GM06990 (cell line): ENCODE measurements at regions not wholly inside any gene's neighbourhood (a gene's known extent, or its start where the extent isn't known, plus 50 kb on each side); places are given as distances from the start of the nearest gene placed in this dataset.

Experiments
- DNase-seq: peaks from one replicate; pipeline ENCODE4 v3.0.0-alpha.2; 2011; ENCODE audit not compliant: insufficient read length; ENCODE audit errors: extremely low read depth
- H3K27me3 ChIP-seq: replicated peaks from 2 replicates; pipeline ENCODE4 v1.6.0; 2011; ENCODE audit warnings: low read length; ENCODE audit not compliant: control insufficient read depth, insufficient read depth
- H3K36me3 ChIP-seq: 2 replicates; pipeline ENCODE4 v1.5.1; 2011; ENCODE audit warnings: low read length; ENCODE audit not compliant: control insufficient read depth, insufficient read depth
- H3K4me3 ChIP-seq: replicated peaks from 2 replicates; pipeline ENCODE4 v1.5.1; 2011; ENCODE audit warnings: low read depth, mild to moderate bottlenecking, control low read depth, low read length
- TF ChIP-seq, protein P1 (sequence below): IDR thresholded peaks from 2 replicates; pipeline ENCODE4 v1.5.1; 2011; ENCODE audit warnings: low read length, control low read depth, mild to moderate bottlenecking, inconsistent platforms; ENCODE audit not compliant: insufficient read depth, poor library complexity, severe bottlenecking

DNA sequence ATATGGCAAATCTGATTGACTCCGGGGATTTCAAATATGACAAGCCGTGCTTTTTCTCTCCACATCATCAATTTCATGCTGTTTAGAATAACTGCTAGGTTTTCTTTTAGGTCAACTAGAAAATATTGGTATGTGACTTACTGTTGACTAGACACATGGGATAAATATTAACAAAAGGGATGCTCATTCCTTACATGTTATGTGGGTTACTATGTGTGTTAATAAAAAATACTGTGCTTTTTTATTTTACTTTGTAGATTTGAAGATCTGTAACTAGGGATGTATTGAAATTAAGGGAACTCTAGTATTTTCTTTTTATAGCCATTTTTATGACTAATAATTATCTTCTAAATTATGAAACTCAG lies 264.6 kb upstream of the COL8A1 start:
- H3K27me3 ChIP-seq: no peaks in the 10 kb centered on the region
- H3K36me3 ChIP-seq: no peaks in the 10 kb centered on the region
- TF ChIP-seq, protein P1, sequence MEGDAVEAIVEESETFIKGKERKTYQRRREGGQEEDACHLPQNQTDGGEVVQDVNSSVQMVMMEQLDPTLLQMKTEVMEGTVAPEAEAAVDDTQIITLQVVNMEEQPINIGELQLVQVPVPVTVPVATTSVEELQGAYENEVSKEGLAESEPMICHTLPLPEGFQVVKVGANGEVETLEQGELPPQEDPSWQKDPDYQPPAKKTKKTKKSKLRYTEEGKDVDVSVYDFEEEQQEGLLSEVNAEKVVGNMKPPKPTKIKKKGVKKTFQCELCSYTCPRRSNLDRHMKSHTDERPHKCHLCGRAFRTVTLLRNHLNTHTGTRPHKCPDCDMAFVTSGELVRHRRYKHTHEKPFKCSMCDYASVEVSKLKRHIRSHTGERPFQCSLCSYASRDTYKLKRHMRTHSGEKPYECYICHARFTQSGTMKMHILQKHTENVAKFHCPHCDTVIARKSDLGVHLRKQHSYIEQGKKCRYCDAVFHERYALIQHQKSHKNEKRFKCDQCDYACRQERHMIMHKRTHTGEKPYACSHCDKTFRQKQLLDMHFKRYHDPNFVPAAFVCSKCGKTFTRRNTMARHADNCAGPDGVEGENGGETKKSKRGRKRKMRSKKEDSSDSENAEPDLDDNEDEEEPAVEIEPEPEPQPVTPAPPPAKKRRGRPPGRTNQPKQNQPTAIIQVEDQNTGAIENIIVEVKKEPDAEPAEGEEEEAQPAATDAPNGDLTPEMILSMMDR: no peak
- no peak overlapping the region for H3K4me3 ChIP-seq
- no peak for DNase-seq

DNA sequence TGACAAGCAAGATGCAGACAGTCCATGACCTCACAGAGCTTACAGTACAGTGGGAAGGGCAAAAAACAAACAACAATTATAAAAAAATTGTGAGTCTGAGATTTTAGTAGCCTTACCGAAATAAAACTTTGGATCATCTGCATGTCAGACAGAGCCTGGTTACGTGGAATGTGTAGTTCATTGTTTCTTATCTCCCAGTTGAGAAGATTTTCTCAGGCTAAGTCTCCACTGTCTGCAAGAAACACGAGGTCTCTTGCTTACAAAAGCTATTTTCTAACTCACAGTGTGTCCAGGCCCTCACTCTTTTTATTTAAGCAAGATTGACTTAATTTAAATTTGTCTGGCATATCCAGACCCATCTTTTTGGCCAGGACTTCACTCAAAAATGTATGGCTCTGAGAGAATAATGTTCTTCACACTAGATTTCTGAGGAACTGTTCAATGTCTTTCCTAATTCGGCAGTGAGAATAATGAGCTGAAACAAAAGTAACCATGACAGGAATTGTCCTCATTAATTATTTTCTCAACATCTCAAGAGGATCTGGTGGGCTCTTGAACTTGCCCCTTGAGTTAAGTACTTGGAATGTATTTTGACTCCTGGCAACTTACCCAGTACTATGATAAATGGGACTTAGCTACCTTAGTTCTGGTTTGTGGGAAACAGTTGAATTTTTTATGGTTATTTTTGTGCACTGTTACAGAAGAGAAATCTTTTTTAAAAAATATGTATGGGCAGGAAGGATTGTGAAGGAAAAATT lies 265.1 kb upstream of the COL8A1 start:
- H3K4me3 ChIP-seq: no peak overlapping the region
- no peak for DNase-seq
- H3K27me3 ChIP-seq: no peaks in the 10 kb centered on the region
- no peaks in the 10 kb centered on the region for H3K36me3 ChIP-seq
- TF ChIP-seq, protein P1: no peak

DNA sequence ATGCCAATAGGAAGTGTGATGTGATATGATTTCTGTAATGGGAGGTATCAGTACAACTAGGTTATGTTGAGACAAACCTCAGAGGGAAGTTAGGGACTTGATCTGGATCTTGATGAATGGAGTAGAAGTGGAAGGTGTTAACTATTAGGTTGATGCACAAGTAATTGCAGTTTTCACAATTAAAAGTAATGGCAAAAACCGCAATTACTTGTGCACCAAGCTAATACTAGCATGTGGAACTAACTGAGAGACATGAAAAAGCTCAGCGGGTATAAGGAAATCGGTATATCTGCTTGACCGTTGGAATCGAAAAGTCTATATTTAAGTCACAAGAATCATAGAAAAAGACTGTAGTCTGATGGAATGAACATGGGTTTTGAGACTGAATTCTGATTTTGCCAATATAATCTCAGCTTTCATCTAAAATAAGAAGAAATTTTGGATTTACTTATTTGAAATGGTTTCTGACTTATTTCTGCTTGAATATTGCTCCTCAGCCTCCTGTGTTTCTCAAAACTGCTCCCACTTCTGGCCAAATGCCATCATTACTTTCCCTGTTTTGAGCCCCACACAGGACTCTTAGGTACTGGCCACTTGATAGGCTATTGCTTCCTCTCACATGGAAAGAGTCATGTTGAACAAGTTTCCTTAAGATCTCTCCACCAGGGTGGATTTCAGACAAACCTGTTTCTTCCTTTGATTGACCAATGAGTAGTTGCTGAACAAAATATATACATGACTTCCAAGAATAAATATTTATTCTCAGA lies 271.5 kb upstream of the COL8A1 start:
- TF ChIP-seq, protein P1: no peak
- Histone ChIP-seq H3K27me3 (no peaks in the 10 kb centered on the region), H3K36me3 (no peaks in the 10 kb centered on the region), H3K4me3 (no peak overlapping the region)
- no peak for DNase-seq

DNA sequence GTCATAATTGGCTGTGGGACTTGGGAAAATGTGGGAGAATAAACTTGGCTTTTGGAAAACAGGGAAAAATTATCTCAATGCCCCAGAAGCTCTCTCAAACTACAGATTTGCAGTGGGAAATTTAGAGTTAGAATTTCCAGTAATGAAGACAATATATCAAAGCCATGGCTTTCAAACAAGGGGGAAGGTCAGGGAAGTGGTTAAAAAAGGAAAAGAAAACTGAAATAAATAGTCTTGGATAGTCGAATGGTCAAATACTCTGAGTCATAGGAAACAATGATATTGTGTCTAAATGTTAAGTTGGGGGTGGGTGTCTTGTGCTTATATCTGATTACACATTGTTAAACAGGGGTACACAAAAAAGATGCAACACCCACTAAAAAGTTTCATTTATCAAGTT lies 272.4 kb upstream of the COL8A1 start:
- H3K27me3 ChIP-seq: no peaks in the 10 kb centered on the region
- TF ChIP-seq, protein P1: no peak
- no peaks in the 10 kb centered on the region for H3K36me3 ChIP-seq
- no peak overlapping the region for H3K4me3 ChIP-seq
- DNase-seq: no peak

DNA sequence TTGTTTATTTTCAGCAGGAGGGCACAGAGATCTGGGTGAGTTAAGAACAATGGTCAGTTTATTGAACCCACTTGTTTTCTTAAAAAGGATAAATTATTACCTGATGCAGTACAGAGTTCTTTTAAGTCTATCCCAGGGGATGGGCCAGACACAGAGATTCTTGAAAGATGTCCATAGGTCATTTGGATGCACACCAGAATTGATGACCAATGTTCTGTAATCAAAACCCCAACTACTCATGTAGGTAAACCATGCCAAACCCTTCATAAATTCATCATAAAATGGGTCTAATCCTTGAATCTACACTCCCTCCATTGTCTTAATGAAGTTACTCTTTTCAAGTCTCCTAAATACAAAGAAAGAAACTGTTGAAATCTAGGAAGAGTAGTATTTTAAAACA lies 273.0 kb upstream of the COL8A1 start:
- DNase-seq: no peak
- Histone ChIP-seq H3K4me3 (no peak overlapping the region), H3K36me3 (no peaks in the 10 kb centered on the region), H3K27me3 (no peaks in the 10 kb centered on the region)
- TF ChIP-seq, protein P1: no peak

DNA sequence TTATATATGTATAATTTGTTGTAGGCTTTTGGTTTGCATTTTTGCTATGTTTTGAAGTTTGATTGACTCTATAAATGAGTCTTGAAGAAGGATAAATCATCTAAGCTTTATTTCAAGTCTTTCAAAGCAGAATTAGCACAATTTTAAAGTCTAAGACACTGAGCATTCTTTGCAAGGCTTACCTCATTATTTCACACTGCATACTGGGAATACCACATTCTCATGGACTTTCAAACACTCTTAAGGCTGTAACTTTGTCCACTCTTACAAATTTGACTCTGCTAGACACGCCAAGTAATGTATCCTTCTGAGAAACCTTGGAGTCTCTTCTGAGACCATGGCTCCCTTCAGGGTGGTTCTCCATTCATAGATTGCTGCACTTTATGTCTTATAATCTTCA lies 281.3 kb upstream of the COL8A1 start:
- Histone ChIP-seq H3K27me3 (no peaks in the 10 kb centered on the region), H3K4me3 (no peak overlapping the region), H3K36me3 (no peaks in the 10 kb centered on the region)
- DNase-seq: no peak
- TF ChIP-seq, protein P1: no peak
